SKM-1 (cell line): ENCODE measurements at regions not wholly inside any gene's neighbourhood (a gene's known extent, or its start where the extent isn't known, plus 50 kb on each side); places are given as distances from the start of the nearest gene placed in this dataset.

ENCODE experiments used
- DNase-seq: peaks from one replicate; lab custom pipeline; 2025; ENCODE audit not compliant: unreplicated experiment; lab: John Stamatoyannopoulos, UW

DNA sequence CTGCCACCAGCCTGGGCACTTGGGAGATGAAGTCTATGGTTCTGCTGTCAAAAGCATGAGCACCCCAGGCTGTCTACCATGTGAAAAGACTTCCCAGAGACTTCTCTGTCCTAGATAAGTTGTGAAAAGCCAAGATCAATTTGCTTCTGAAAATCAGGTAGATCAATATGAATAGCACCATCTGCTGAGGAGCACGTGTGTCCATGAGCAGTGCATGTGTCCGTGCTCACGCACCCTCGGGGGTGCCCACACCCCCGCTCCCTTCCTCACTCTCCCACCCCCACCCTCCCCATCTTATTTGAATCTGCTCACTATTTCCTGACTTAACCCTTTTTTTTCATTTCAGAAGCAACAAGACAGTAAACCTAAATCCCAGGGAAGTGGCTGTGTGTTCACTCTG, 238.3 kb upstream of the SDK2 start:
- DNase-seq: no peak

DNA sequence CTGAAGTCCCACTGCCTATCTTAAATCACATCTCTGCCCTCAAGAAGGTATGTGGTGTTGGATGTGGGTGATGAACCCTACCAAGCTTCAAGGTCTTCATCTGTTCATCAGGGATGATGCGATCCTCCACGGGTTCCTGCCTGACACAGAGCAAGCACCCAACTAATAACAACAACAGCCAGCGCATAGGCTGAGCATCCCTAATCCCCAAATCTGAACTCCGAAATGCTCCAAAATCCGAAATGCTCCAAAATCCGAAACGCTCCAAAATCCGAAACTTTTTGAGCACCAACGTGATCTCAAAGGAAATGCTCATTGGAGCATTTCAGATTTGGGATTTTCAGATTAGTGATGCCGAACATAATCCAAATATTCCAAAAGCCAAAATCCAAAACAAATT, 238.9 kb upstream of the SDK2 start:
- no peak for DNase-seq

GRCh38 chr17:73887739-73888138, 243.5 kb upstream of the SDK2 start:
- no peak for DNase-seq

DNA sequence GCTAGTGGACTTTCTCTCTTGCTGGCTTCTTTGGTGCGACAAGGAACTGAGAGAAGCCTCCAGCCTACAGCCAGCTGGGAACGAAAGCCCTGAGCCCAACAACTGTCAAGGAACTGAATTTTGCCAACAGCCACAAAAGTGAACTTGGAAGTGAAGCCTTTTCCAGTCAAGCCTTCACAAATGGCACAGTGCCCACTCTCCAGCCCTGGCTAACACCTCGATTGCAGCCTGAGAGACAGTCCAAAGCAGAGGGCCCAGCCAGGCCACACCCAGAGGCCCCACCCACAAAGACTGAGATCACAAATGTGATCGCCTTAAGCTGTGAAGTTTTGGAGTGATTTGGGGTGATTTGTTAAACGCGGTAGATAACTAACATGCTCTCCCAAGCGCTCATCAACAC, 244.6 kb upstream of the SDK2 start:
- no peak for DNase-seq

GRCh38 chr17:73889439-73889838, 245.2 kb upstream of the SDK2 start:
- DNase-seq: no peak

DNA sequence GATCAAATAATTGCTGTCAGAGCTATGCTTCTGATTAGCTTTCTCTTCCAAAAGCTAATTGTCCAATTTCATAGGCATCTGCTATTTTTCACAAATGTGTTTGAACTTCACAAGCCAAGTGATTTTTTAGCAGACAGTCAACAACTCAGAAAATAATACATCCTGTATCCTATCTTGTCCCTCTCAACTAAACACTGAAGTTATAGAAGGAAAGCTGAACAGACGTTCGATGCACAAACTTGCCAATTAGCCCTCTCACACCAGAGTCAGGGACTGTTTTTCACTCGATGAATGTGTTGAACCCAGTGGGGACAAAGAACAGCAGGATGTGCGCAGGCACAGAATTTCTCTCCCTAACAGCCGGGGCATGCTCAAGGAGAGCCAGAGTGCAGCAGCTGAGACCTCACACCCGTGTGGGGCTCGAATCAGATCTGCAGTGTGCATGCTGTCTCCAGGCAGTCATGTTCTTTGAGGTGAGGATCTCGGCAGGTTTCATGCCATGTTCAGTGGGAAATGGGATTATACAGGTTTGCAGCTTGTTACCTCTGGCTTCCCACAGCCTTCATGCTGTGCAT, 246.7 kb upstream of the SDK2 start:
- DNase-seq: no peak

DNA sequence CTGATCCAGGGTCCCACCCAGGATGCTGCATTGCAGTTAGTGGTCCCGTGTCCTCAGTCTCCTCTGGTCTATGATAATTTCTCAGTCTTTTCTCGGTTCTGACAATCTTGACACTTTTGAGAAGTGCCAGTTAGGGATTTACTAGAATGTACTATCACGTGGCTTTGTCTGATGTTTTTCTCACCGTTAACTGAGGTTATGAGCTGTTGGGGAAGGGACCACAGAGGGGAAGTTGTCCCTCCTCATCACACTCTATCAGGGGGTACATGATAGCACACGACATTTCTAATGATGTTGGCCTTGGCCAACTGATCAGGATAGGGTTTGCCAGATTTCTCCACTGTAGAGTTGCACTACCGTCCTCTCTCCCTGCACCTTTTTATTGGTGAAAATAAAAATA, 250.9 kb upstream of the SDK2 start:
- no peak for DNase-seq

- DNase-seq: no peak
Measured at GRCh38 chr17:73896966-73897365, 252.7 kb upstream of the SDK2 start.

GRCh38 chr17:73899839-73900238, 255.6 kb upstream of the SDK2 start:
- DNase-seq: no peak

- DNase-seq: no peak
Measured at GRCh38 chr17:73900516-73900915, 256.3 kb upstream of the SDK2 start.

GRCh38 chr17:73901249-73901648, 257.0 kb upstream of the SDK2 start:
- DNase-seq: no peak

DNA sequence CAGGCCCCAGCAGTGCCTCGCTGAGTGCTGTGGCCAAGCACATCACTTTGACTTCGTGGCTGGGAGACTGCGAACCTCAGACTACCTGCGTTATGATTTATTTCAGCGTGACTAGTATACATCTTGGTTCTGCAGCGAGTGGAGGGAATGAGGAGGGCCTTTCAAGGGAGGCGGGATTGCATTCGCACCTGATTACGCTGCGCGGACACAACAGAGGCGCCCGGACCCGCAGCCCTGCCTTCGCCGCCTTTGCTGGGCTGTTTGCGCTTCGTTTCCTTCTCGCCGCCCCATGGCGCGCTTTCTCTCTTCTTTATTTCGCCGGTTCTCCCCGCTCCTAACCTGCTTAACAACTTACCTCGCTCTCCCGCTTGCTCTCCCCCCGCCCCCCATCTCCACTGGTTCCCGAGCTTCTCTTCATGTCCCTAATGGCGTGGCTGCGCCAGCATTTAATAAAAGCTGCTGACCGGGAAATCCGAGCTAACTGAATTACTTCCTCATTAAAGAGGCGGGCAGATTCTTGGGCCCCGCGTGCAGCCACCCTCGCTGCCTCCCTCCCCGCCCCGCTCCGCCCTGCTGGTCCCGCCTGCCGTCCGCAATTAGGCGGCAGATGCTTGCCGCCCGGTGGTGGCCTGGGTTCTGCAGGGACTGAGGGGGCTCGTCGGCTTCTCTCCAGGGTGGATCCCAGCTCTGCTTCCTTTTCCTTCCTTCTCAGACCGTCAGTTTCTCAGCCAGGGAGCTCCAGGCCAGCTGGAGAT, 257.6 kb upstream of the SDK2 start:
- no peak for DNase-seq

- no peak for DNase-seq
Measured at GRCh38 chr17:73902416-73903181, 258.4 kb upstream of the SDK2 start.

- DNase-seq: no peak
Measured at GRCh38 chr17:73906896-73907870, 262.9 kb upstream of the SDK2 start.

DNA sequence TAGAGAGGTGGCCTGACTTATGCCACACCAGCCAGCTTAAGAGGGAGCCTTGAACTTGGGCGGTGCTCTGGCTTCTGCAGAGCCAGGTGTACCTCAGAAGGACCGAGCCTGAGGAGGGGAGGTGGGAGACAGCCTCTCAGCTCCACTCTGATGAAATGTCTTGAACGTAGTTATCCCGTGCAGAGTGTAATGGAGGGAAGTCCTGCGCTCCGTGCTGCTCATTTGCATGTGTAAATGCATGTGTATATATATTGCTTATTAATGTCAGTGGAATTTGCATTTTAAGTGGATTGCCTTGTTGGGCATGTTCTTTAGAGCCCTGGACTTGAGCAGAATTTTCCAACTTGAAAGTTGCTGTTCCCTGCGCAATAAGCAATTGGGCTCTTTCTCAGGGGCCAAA, 264.9 kb upstream of the SDK2 start:
- DNase-seq: no peak

DNA sequence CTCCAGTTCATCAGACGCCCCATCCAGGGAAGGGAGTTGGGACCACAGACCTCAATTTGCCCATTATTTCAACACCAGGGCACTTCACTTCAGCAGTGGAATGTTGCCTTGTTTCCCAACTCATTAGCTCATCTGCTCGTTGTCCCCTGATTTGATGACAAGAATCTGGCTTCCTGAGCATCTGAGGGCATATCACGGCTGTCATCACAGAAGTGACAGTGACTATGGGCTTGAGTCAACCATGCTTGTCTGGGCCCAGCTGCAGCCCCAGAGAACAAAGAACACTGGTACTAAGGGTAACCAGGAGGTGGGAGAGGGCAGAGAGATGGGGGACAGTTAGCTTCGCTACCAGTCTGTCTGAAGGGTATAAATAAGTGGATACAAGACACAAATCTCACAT, 266.0 kb upstream of the SDK2 start:
- DNase-seq: no peak

DNA sequence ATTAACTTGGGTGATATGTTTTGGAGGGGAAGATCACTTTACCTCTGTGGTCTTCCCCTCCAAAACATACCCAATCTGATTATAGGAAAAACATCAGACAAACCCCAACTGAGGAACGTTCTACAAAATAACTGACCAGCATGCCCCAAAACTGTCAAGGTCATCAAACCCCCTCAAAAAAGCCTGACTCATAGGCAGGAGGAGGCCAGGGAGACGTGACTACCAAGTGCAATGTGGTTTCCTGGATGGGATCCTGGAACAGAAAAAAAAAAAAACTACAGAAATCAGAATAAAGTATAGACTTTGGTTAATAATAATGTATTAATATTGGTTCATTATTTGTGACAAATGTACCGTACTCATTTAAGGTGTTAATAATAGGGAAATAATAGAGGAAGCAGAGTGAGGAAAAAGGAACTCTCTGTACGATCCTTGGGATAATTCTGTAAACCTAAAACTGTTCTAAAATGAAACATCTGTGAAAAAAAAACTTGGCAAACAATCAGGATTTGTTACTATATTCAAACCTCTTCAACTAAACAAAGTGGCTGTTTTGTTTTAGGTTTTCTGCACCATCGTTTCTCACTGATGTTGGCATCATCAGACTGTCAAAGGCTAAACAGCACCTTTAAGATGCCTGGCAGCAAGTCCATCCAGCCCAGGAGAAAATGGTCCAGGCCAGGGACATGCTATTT, 266.7 kb upstream of the SDK2 start:
- DNase-seq: no peak

DNA sequence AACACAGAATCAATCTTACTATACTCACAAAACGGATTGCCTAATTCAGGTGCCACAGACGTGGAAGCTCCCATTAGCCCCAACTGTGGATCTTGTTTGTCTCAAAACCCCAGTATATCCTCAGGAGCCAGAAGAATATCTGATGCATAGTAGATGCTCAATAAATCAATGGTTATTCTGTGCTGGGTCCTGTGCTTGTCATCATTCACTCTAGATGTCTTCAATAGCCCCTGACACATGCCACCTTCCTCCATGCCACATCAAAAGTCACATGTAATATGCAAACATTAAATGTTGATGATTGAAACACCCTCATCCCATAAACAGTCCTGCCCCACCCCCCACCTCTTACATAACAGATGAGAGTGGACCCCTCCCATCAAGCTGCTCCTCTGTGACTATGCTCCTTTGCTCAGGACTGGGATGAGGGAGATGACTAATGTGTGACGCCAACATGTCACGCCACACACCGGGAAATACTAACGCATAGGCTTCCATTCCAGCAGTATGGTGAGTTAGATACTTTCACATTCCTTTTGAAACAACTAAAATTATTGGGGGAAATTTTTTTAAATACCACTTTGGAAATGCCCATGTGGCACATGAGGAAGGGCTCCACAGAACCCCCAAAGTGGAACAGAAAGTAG, 267.6 kb upstream of the SDK2 start:
- no peak for DNase-seq

GRCh38 chr17:73912373-73912746, 268.1 kb upstream of the SDK2 start:
- no peak for DNase-seq
